ENCODE measurements at regions not wholly inside any gene's neighbourhood (a gene's known extent, or its start where the extent isn't known, plus 50 kb on each side); places are given as distances from the start of the nearest gene placed in this dataset.

DNA sequence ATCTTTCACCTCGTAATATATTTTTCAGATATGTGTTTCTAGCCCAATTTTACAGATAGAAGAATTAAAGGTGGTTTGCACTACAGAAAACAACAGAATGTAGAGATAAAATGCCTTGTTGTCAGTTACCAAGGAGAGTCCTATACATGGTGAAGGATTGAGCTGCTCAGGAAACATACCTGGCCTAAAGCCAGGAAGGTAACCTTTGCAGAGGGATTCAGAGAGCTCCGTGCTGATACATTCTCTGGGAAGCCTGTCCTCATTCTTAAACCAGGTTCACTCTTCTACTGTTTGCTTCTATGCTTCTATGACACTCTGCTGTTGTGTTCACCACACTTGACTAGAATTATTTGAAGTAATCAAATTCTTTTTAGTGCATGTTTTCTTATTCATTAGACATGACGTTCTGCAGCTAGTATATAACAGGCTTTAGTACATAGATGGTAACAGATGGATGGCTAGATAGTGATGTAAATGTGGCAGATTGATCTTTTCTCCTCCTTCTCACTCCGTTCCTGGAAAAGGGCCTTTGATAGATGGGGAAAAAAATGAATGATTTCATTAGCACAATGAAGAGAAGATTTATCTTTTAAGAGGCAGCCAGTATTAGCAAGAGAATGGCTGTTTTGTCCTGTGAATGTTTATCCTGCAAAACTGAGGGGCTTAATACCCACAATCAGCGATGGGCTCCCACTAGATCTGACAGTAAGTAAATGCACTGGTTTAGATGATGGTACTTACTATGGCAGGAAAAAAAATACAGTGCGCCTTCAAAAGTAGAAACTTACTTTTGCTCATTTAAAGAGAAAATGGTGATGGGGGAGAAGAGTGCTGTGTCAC is 589.6 kb upstream of the FAM98A start:
- no peak overlapping the region for H3K4me3 ChIP-seq (ENCODE audit: low read length)
- no peak for DNase-seq (ENCODE audit: low read depth)
- TF ChIP-seq, protein P1, sequence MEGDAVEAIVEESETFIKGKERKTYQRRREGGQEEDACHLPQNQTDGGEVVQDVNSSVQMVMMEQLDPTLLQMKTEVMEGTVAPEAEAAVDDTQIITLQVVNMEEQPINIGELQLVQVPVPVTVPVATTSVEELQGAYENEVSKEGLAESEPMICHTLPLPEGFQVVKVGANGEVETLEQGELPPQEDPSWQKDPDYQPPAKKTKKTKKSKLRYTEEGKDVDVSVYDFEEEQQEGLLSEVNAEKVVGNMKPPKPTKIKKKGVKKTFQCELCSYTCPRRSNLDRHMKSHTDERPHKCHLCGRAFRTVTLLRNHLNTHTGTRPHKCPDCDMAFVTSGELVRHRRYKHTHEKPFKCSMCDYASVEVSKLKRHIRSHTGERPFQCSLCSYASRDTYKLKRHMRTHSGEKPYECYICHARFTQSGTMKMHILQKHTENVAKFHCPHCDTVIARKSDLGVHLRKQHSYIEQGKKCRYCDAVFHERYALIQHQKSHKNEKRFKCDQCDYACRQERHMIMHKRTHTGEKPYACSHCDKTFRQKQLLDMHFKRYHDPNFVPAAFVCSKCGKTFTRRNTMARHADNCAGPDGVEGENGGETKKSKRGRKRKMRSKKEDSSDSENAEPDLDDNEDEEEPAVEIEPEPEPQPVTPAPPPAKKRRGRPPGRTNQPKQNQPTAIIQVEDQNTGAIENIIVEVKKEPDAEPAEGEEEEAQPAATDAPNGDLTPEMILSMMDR (conservative IDR thresholded peaks at IDR 0.05; ENCODE audit: low read length): no peak

DNA sequence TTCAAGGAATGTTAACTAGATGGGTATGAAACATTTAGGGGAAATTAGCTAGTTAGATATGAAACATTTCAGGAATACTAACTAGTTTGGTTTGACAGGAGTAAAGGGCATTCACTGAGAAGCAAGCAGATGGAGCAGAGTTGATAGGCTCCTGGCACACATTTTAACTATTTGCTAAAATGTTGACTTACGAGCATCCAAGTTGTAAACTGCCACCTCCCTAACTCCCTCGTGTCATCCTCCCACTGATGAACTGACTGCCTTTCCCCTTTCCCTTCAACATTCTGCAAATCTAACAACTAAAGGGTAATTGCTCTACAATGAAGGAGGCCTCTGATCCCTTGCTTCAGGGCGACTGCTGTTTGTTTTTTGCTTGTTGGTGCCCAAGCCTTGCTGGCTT is 580.4 kb upstream of the FAM98A start:
- DNase-seq (ENCODE audit: low read depth): no peak
- TF ChIP-seq, protein P1 (conservative IDR thresholded peaks at IDR 0.05; ENCODE audit: low read length): no peak
- H3K4me3 ChIP-seq (ENCODE audit: low read length): no peak overlapping the region

DNA sequence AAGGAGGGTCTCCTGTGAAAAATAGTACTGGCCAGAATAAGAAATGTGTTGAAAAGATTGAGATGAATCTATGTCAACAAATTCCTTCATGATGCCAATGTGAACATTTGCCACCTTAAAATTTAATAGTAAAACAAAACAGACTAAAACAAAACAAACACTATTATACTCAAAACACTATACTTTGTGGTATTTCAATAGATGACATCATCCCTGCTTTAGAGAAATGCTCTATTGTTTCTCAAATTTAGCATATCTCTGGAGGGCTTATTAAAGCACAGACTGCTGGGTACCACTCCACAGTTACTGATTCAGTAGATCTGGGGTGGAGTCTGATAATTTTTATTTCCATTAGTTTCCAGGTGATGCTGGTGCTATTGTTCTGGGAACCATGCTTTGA is 579.4 kb upstream of the FAM98A start:
- TF ChIP-seq, protein P1 (conservative IDR thresholded peaks at IDR 0.05; ENCODE audit: low read length): no peak
- DNase-seq (ENCODE audit: low read depth): no peak

DNA sequence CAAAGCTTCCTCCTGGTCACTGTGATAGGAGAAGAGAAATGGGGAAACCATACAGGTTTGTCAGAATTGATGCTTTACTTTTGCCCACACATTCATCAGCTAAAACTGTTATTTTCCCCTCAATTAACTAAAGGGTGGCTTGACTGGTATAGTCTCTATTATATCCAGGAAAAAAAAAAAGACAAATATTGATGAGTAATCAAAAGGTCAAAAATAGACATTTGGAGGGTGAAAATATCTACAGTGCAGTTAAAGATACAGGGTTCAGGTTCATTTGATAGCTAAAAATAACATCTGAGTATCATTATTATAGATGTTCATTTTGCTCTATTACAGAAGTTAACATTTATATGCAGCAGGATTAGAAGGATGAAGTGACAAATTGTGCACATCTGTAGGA is 577.6 kb upstream of the FAM98A start:
- TF ChIP-seq, protein P1 (conservative IDR thresholded peaks at IDR 0.05; ENCODE audit: low read length): no peak
- no peak for DNase-seq (ENCODE audit: low read depth)
- no peak overlapping the region for H3K4me3 ChIP-seq (ENCODE audit: low read length)

More for the DNA sequence above, 579.4 kb upstream of the FAM98A start:
- no peak overlapping the region for H3K4me3 ChIP-seq (ENCODE audit: low read length)

DNA sequence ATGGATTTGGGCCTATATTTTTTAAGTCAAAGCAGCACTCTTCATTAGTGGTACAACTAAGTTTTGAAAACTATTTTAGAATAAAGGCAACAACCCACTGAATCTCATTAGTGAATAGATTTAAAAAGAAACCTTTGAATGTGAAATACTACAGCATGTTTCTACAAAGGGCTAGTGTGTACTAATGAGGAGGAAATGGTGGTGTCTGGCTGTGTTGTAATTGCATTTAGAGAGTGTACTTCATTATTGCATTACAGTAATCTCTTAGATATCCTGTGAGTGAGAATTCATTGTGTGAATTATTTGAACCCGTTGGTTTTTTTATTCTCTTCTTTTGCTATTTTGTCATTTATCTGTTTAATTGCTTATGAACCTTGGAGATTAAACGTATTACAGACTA is 575.4 kb upstream of the FAM98A start:
- TF ChIP-seq, protein P1 (conservative IDR thresholded peaks at IDR 0.05; ENCODE audit: low read length): no peak
- DNase-seq (ENCODE audit: low read depth): no peak
- no peak overlapping the region for H3K4me3 ChIP-seq (ENCODE audit: low read length)

GRCh38 chr2:34162231-34162630 is 563.1 kb upstream of the FAM98A start:
- no peak for DNase-seq (ENCODE audit: low read depth)
- no peak overlapping the region for H3K4me3 ChIP-seq (ENCODE audit: low read length)
- TF ChIP-seq, protein P1 (conservative IDR thresholded peaks at IDR 0.05; ENCODE audit: low read length): no peak

GRCh38 chr2:34161549-34161948 is 562.5 kb upstream of the FAM98A start:
- DNase-seq (ENCODE audit: low read depth): no peak
- TF ChIP-seq, protein P1 (conservative IDR thresholded peaks at IDR 0.05; ENCODE audit: low read length): no peak

More at GRCh38 chr2:34161549-34161948, 562.5 kb upstream of the FAM98A start:
- H3K4me3 ChIP-seq (ENCODE audit: low read length): no peak overlapping the region

Measured in AG10803 (cell line).